B cell (primary cell): ENCODE measurements at regions not wholly inside any gene's neighbourhood (a gene's known extent, or its start where the extent isn't known, plus 50 kb on each side); places are given as distances from the start of the nearest gene placed in this dataset.

Experiments
- ATAC-seq: fragments of 200-7000 bp; cut with Tn5 transposase; one replicate; pipeline ENCODE4 v1.10.0; 2021; ENCODE audit warnings: low read depth, mild to moderate bottlenecking, moderate number of reproducible peaks, moderate library complexity
- CTCF ChIA-PET: fragments of 350-600 bp; sonication (Branson Sonifier 250); formaldehyde crosslinking; loops from one replicate; lab custom pipeline; 2021; ENCODE audit warnings: antibody characterized with exemption, inconsistent platforms; lab: Charles Lee
- POLR2A ChIA-PET: fragments of 350-600 bp; sonication (Branson Sonifier 250); formaldehyde crosslinking; loops from one replicate; lab custom pipeline; 2021; ENCODE audit warnings: antibody characterized with exemption; lab: Charles Lee
- DNase-seq: peaks from one replicate; pipeline ENCODE4 v3.0.0; 2013
- H2AFZ ChIP-seq: 2 replicates; pipeline ENCODE4 v1.6.1; 2012; ENCODE audit warnings: mild to moderate bottlenecking, low read depth, low read length; ENCODE audit not compliant: insufficient read depth, poor library complexity, severe bottlenecking
- H3K27ac ChIP-seq, 2 donors: 1 replicate in 1 of 2; 2 replicates in 1 of 2; pipeline ENCODE4 v1.5.1; 2012 to 2013; ENCODE audit warnings: low read length in 2 of 2, mild to moderate bottlenecking in 2 of 2, moderate library complexity in 1 of 2
- H3K27me3 ChIP-seq, 4 experiments: fragments of 200-600 bp in 1 of 4; sonication (generic) in 1 of 4; replicated peaks in 1 of 4; 1 replicate in 2 of 4; 2 replicates in 2 of 4; pipeline versions ENCODE4 v1.6.1 to v1.7.0; 2013 to 2016; ENCODE audit warnings: low read length in 3 of 4, mild to moderate bottlenecking in 2 of 4, mixed read lengths in 1 of 4, moderate library complexity in 1 of 4; ENCODE audit not compliant: insufficient read depth in 4 of 4, control insufficient read depth in 3 of 4; ENCODE audit errors: control extremely low read depth in 1 of 4
- H3K36me3 ChIP-seq, 2 experiments: replicated peaks in 1 of 2; 1 replicate in 1 of 2; 2 replicates in 1 of 2; pipeline versions ENCODE4 v1.6.1 to v1.7.1; 2013; ENCODE audit warnings: low read length in 1 of 2; ENCODE audit not compliant: insufficient read depth in 2 of 2, control insufficient read depth in 1 of 2; ENCODE audit errors: control extremely low read depth in 1 of 2, extremely low read depth in 1 of 2
- H3K4me1 ChIP-seq, 2 donors: fragments of 200-600 bp in 1 of 2; sonication (generic) in 1 of 2; 1 replicate in 1 of 2; 2 replicates in 1 of 2; pipeline versions ENCODE4 v1.5.1 to v1.6.1; 2013 to 2017; ENCODE audit warnings: low read length in 2 of 2; ENCODE audit not compliant: control insufficient read depth in 2 of 2, insufficient read depth in 2 of 2
- H3K4me2 ChIP-seq: replicated peaks from 2 replicates; pipeline ENCODE3; 2012; ENCODE audit warnings: mild to moderate bottlenecking, low read depth, low read length; ENCODE audit not compliant: poor library complexity, severe bottlenecking
- H3K4me3 ChIP-seq, 5 experiments: fragments of 200-600 bp in 1 of 5; sonication (generic) in 1 of 5; 1 replicate in 3 of 5; 2 replicates in 2 of 5; pipeline versions ENCODE4 v1.5.1 to v1.7.0; 2011 to 2016; ENCODE audit warnings: low read length in 4 of 5, mild to moderate bottlenecking in 4 of 5, low read depth in 2 of 5, control low read depth in 1 of 5, moderate library complexity in 1 of 5; ENCODE audit not compliant: insufficient read depth in 1 of 5; ENCODE audit errors: control extremely low read depth in 1 of 5, extremely low read depth in 1 of 5
- H3K79me2 ChIP-seq: fragments of 200-600 bp; sonication (generic); one replicate; pipeline ENCODE4 v1.6.0; 2016; ENCODE audit warnings: low read length; ENCODE audit not compliant: control insufficient read depth, insufficient read depth
- H3K9ac ChIP-seq: fragments of 200-600 bp; sonication (generic); 2 replicates; pipeline ENCODE4 v1.6.1; 2017; ENCODE audit warnings: mild to moderate bottlenecking, low read length, moderate library complexity
- H3K9me3 ChIP-seq, 3 donors: one replicate each; pipeline versions ENCODE4 v1.6.1 to v1.7.1; 2013; ENCODE audit warnings: low read length in 2 of 3; ENCODE audit not compliant: control insufficient read depth in 2 of 3, insufficient read depth in 1 of 3; ENCODE audit errors: control extremely low read depth in 1 of 3
- H4K20me1 ChIP-seq: 2 replicates; pipeline ENCODE4 v1.6.0; 2012; ENCODE audit warnings: mild to moderate bottlenecking, low read length; ENCODE audit not compliant: insufficient read depth, control insufficient read depth, poor library complexity, severe bottlenecking
- H3K27ac Mint-ChIP-seq: one replicate; pipeline ENCODE4 v1.8.0; 2021; ENCODE audit warnings: mixed read lengths
- H3K27me3 Mint-ChIP-seq: one replicate; pipeline ENCODE4 v1.8.0; 2021; ENCODE audit warnings: mixed read lengths
- H3K4me1 Mint-ChIP-seq: one replicate; pipeline ENCODE4 v1.8.0; 2021; ENCODE audit warnings: mixed read lengths
- H3K4me3 Mint-ChIP-seq: one replicate; pipeline ENCODE4 v1.8.0; 2021; ENCODE audit warnings: mixed read lengths
- H3K9me3 Mint-ChIP-seq: one replicate; pipeline ENCODE4 v1.8.0; 2022; ENCODE audit warnings: mixed read lengths; ENCODE audit not compliant: insufficient read depth
- CTCF ChIP-seq: fragments of 200-600 bp; IDR thresholded peaks from one replicate; pipeline ENCODE4 v1.8.0; 2022; ENCODE audit warnings: antibody characterized with exemption, mild to moderate bottlenecking
- EZH2 ChIP-seq: IDR thresholded peaks from 2 replicates; pipeline ENCODE4 v1.6.1; 2012; ENCODE audit warnings: borderline replicate concordance, low read depth, mild to moderate bottlenecking, moderate library complexity, low read length; ENCODE audit not compliant: insufficient read depth, poor library complexity, severe bottlenecking
- WGBS: methylation state at CpG from one replicate; pipeline ENCODE4 v1.1.5; 2013; ENCODE audit warnings: missing lambda C conversion rate; ENCODE audit not compliant: insufficient coverage; 5-methylcytosine and 5-hydroxymethylcytosine counted together
- intact Hi-C: fragments of 100-400 bp; cut with micrococcal nuclease; formaldehyde crosslinking; loops from one replicate; pipeline ENCODE4 v1.10.0; 2022

- H3K9ac ChIP-seq, result no peak overlapping the region
- no peaks in the 10 kb centered on the region for H3K79me2 ChIP-seq
- Mint-ChIP-seq H3K9me3 (no peaks in the 10 kb centered on the region), H3K4me3 (no peak overlapping the region), H3K27me3 (no peaks in the 10 kb centered on the region), H3K4me1 (no peaks in the 10 kb centered on the region), H3K27ac (no peak overlapping the region)
- H3K27ac ChIP-seq, result no peak overlapping the region
- 93% methylated on average over 2 of the region's 3 CpGs for whole genome bisulfite sequencing
- H2AFZ ChIP-seq, result no peak overlapping the region
- ChIA-PET POLR2A (no interaction called here), CTCF (no interaction called here)
- ATAC-seq, result no peak
- H3K36me3 ChIP-seq, result no peaks in the 10 kb centered on the region
- no peak for DNase-seq
- H3K27me3 ChIP-seq, result no peaks in the 10 kb centered on the region
- no peak for TF ChIP-seq CTCF
- no peak for TF ChIP-seq EZH2
- no peaks in the 10 kb centered on the region for H3K4me1 ChIP-seq
- H3K9me3 ChIP-seq, result peaks cover 0 to 13% (median 0%) of the 10 kb centered on the region in 3 donors
- H4K20me1 ChIP-seq, result no peaks in the 10 kb centered on the region
- H3K4me2 ChIP-seq, result no peak overlapping the region
- no peak overlapping the region for H3K4me3 ChIP-seq
- intact Hi-C loops, result no loop called here
These were observed 841.7 kb downstream of the VRK1 start for GRCh38 chr14:97638864-97639263.

- H3K9me3 ChIP-seq, result peaks cover 0 to 13% (median 0%) of the 10 kb centered on the region in 3 donors
- POLR2A ChIA-PET, result no interaction called here
- no peak overlapping the region for H3K4me2 ChIP-seq
- H3K36me3 ChIP-seq, result no peaks in the 10 kb centered on the region
- H2AFZ ChIP-seq, result no peak overlapping the region
- no peaks in the 10 kb centered on the region for H3K4me1 ChIP-seq
- no peaks in the 10 kb centered on the region for H3K27me3 Mint-ChIP-seq
- no peak overlapping the region for H3K27ac Mint-ChIP-seq
- CTCF ChIA-PET, result no interaction called here
- intact Hi-C loops, result no loop called here
- H3K4me3 Mint-ChIP-seq, result no peak overlapping the region
- no peaks in the 10 kb centered on the region for H3K27me3 ChIP-seq
- ATAC-seq (no peak), DNase-seq (no peak)
- 80% methylated on average over 3 of the region's 5 CpGs for WGBS
- H3K27ac ChIP-seq, result no peak overlapping the region
- H3K4me1 Mint-ChIP-seq, result no peaks in the 10 kb centered on the region
- H3K9ac ChIP-seq, result no peak overlapping the region
- no peak overlapping the region for H3K4me3 ChIP-seq
- no peaks in the 10 kb centered on the region for H4K20me1 ChIP-seq
- TF ChIP-seq CTCF (no peak), EZH2 (no peak)
- no peaks in the 10 kb centered on the region for H3K79me2 ChIP-seq
- no peaks in the 10 kb centered on the region for H3K9me3 Mint-ChIP-seq
These were observed 842.8 kb downstream of the VRK1 start for GRCh38 chr14:97640031-97640430.
